GM12878 (cell line): ENCODE measurements at regions not wholly inside any gene's neighbourhood (a gene's known extent, or its start where the extent isn't known, plus 50 kb on each side); places are given as distances from the start of the nearest gene placed in this dataset.
A peak's percentile ranks its signal among the peaks of the same experiment; 100 is the strongest.

ENCODE experiments used
- EGR1 ChIP-seq, 2 experiments: IDR thresholded peaks; 1 replicate in 1 of 2; 2 replicates in 1 of 2; pipeline ENCODE4 v1.6.1; 2011 to 2012; ENCODE audit warnings: low read depth in 2 of 2, low read length in 2 of 2, borderline replicate concordance in 1 of 2, mild to moderate bottlenecking in 1 of 2, moderate library complexity in 1 of 2
- JUND ChIP-seq: IDR thresholded peaks from 2 replicates; pipeline ENCODE4 v1.6.1; 2012; ENCODE audit warnings: low read depth, mild to moderate bottlenecking, low read length, improper control_type of control experiment, moderate library complexity
- NFYB ChIP-seq: IDR thresholded peaks from 2 replicates; pipeline ENCODE4 v1.6.1; 2011; ENCODE audit warnings: low read depth, mild to moderate bottlenecking, low read length, improper control_type of control experiment, moderate library complexity; ENCODE audit not compliant: insufficient read depth
- RAD21 ChIP-seq: IDR thresholded peaks from 2 replicates; pipeline ENCODE4 v1.6.1; 2011; ENCODE audit warnings: mild to moderate bottlenecking, low read depth, low read length, moderate library complexity; ENCODE audit not compliant: insufficient read depth
- RELA ChIP-seq: fragments of 450-650 bp; IDR thresholded peaks from 2 replicates; pipeline ENCODE4 v1.8.0; 2014; ENCODE audit warnings: borderline replicate concordance; ENCODE audit not compliant: partially characterized antibody
- SMC3 ChIP-seq: IDR thresholded peaks from 2 replicates; pipeline ENCODE4 v1.6.1; 2011; ENCODE audit warnings: low read length, improper control_type of control experiment, borderline replicate concordance
- TF ChIP-seq, protein P1 (sequence below): IDR thresholded peaks from 2 replicates; pipeline ENCODE4 v1.6.1; 2011; ENCODE audit warnings: borderline replicate concordance, low read depth, mild to moderate bottlenecking, moderate library complexity, mixed read lengths, low read length; ENCODE audit not compliant: insufficient read depth; ENCODE audit errors: extremely low read length
- TF ChIP-seq, protein P2 (sequence below), 3 experiments: IDR thresholded peaks in 2 of 3; conservative IDR thresholded peaks in 1 of 3; 2 replicates each; pipeline ENCODE4 v1.5.1; 2011; ENCODE audit warnings: low read depth in 3 of 3, low read length in 3 of 3, mild to moderate bottlenecking in 3 of 3, control low read depth in 2 of 3, moderate library complexity in 2 of 3, inconsistent platforms in 1 of 3, mixed read lengths in 1 of 3; ENCODE audit not compliant: control insufficient read depth in 2 of 3, insufficient read depth in 1 of 3; ENCODE audit errors: extremely low read depth in 1 of 3
- TF ChIP-seq, protein P3 (sequence below): IDR thresholded peaks from 2 replicates; pipeline ENCODE4 v1.6.1; 2012; ENCODE audit warnings: low read length, inconsistent platforms

DNA sequence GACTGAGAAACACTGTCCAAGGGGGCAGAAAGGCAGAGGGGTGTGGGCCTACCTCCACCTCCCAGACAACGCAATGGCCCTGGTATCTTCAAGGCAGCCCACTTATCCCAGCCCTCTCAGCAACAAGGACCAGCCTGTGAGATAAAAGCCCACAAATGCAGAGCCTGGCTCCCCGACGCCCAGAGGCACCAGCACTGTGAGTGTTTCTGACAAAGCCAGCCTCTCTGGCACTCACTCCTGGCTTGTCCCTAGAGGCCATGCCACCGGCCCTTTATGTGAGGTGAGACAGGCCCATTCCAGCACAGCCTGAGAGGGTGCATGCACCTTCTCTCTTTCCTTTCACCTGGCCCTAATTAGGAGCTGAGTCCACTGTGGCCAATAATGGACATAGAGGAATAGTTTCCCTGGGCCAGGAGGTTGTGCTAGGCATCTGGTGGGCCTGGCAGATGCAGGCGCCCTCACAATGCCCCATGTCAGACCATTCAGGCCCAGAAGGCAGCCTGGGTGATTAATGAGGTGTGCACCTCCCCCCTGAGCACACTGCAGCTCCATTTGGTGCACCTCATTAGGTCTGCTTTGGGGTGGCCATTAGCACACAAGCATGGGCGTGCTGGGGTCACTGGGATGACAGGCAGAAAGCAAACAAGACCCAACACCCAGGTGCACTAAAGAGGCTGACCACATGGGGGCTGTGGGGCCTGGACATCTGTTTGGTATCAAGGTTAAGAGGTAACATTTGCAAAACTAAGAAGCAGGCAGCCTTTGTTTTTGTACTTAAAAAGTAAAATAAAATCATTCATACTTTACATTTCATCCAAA, 176.0 kb downstream of the MED10 start (continued):
- TF ChIP-seq NFYB (no peak), EGR1 (IDR thresholded peaks at IDR 0.05; ENCODE audit: borderline replicate concordance in 1 of 2, low read depth in 2 of 2, low read length in 2 of 2) (no peak), RELA (no peak), SMC3 (peak; percentile 27; the same call in 1 of the 2 replicates), RAD21 (peak; percentile 32; the same call in 1 of the 2 replicates), JUND (no peak)
- TF ChIP-seq, protein P1, sequence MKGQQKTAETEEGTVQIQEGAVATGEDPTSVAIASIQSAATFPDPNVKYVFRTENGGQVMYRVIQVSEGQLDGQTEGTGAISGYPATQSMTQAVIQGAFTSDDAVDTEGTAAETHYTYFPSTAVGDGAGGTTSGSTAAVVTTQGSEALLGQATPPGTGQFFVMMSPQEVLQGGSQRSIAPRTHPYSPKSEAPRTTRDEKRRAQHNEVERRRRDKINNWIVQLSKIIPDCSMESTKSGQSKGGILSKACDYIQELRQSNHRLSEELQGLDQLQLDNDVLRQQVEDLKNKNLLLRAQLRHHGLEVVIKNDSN: no peak
- TF ChIP-seq, protein P2, sequence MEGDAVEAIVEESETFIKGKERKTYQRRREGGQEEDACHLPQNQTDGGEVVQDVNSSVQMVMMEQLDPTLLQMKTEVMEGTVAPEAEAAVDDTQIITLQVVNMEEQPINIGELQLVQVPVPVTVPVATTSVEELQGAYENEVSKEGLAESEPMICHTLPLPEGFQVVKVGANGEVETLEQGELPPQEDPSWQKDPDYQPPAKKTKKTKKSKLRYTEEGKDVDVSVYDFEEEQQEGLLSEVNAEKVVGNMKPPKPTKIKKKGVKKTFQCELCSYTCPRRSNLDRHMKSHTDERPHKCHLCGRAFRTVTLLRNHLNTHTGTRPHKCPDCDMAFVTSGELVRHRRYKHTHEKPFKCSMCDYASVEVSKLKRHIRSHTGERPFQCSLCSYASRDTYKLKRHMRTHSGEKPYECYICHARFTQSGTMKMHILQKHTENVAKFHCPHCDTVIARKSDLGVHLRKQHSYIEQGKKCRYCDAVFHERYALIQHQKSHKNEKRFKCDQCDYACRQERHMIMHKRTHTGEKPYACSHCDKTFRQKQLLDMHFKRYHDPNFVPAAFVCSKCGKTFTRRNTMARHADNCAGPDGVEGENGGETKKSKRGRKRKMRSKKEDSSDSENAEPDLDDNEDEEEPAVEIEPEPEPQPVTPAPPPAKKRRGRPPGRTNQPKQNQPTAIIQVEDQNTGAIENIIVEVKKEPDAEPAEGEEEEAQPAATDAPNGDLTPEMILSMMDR (IDR thresholded peaks at IDR 0.05 in 2 of 3, conservative IDR thresholded peaks at IDR 0.05 in 1 of 3; ENCODE audit: control insufficient read depth in 2 of 3, extremely low read depth in 1 of 3, insufficient read depth in 1 of 3, low read depth in 3 of 3, low read length in 3 of 3): peak in 2 of 3 experiments; percentile 12 to 40; a peak in 3 of 6 replicates
- TF ChIP-seq, protein P3, sequence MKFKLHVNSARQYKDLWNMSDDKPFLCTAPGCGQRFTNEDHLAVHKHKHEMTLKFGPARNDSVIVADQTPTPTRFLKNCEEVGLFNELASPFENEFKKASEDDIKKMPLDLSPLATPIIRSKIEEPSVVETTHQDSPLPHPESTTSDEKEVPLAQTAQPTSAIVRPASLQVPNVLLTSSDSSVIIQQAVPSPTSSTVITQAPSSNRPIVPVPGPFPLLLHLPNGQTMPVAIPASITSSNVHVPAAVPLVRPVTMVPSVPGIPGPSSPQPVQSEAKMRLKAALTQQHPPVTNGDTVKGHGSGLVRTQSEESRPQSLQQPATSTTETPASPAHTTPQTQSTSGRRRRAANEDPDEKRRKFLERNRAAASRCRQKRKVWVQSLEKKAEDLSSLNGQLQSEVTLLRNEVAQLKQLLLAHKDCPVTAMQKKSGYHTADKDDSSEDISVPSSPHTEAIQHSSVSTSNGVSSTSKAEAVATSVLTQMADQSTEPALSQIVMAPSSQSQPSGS: no peak
